COR-L47 (cell line): ENCODE measurements at regions not wholly inside any gene's neighbourhood (a gene's known extent, or its start where the extent isn't known, plus 50 kb on each side); places are given as distances from the start of the nearest gene placed in this dataset.

Experiments
- DNase-seq: peaks from one replicate; lab custom pipeline; 2025; lab: John Stamatoyannopoulos, UW

GRCh38 chr6:122066200-122066599 lies 333.3 kb upstream of the HSF2 start:
- no peak for DNase-seq

- DNase-seq = no peak
Observed at GRCh38 chr6:122068291-122068769, 331.1 kb upstream of the HSF2 start.

- no peak for DNase-seq
Observed at GRCh38 chr6:122069932-122070331, 329.5 kb upstream of the HSF2 start.

GRCh38 chr6:122072014-122072647 lies 327.3 kb upstream of the HSF2 start:
- no peak for DNase-seq

GRCh38 chr6:122075084-122075838 lies 324.2 kb upstream of the HSF2 start:
- DNase-seq = no peak

GRCh38 chr6:122075917-122076316 lies 323.5 kb upstream of the HSF2 start:
- no peak for DNase-seq

GRCh38 chr6:122077603-122078002 lies 321.8 kb upstream of the HSF2 start:
- no peak for DNase-seq

- no peak for DNase-seq
Observed at GRCh38 chr6:122078481-122078880, 321.0 kb upstream of the HSF2 start.

- DNase-seq = no peak
Observed at GRCh38 chr6:122079916-122080315, 319.5 kb upstream of the HSF2 start.

- no peak for DNase-seq
Observed at GRCh38 chr6:122081921-122082320, 317.5 kb upstream of the HSF2 start.

GRCh38 chr6:122082370-122082769 lies 317.1 kb upstream of the HSF2 start:
- no peak for DNase-seq

GRCh38 chr6:122092366-122092765 lies 307.1 kb upstream of the HSF2 start:
- DNase-seq = no peak

- no peak for DNase-seq
Observed at GRCh38 chr6:122098201-122098678, 301.2 kb upstream of the HSF2 start.

GRCh38 chr6:122102026-122102425 lies 297.4 kb upstream of the HSF2 start:
- no peak for DNase-seq

GRCh38 chr6:122107256-122107852 lies 292.1 kb upstream of the HSF2 start:
- no peak for DNase-seq

GRCh38 chr6:122109075-122109474 lies 290.4 kb upstream of the HSF2 start:
- DNase-seq = no peak

GRCh38 chr6:122114717-122115116 lies 284.7 kb upstream of the HSF2 start:
- DNase-seq = no peak

GRCh38 chr6:122116119-122116834 lies 283.2 kb upstream of the HSF2 start:
- no peak for DNase-seq

- DNase-seq = no peak
Observed at GRCh38 chr6:122116835-122117627, 282.4 kb upstream of the HSF2 start.

- DNase-seq = no peak
Observed at GRCh38 chr6:122118945-122119506, 280.4 kb upstream of the HSF2 start.

- no peak for DNase-seq
Observed at GRCh38 chr6:122122202-122122601, 277.2 kb upstream of the HSF2 start.
